ENCODE measurements at regions not wholly inside any gene's neighbourhood (a gene's known extent, or its start where the extent isn't known, plus 50 kb on each side); places are given as distances from the start of the nearest gene placed in this dataset.

DNA sequence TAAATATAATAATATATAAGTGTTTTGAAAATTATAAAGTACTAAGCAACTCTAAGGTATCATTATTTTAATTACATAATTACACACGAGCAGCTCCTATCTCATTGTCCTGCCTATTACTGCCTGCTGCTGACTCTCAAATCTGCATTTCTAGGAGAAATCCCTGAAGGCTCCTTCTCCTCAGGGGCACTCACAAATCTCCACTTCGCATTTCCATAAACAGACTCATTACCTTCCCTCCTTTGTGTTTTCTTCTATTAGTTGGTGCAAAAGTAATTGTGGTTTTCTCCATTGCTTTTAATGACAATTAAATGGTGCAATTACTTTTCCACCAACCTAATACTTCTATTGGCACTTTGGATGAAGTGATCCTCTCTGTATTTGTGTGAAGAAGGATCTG, 135.0 kb upstream of the HNMT start:
- TF ChIP-seq, protein P1, sequence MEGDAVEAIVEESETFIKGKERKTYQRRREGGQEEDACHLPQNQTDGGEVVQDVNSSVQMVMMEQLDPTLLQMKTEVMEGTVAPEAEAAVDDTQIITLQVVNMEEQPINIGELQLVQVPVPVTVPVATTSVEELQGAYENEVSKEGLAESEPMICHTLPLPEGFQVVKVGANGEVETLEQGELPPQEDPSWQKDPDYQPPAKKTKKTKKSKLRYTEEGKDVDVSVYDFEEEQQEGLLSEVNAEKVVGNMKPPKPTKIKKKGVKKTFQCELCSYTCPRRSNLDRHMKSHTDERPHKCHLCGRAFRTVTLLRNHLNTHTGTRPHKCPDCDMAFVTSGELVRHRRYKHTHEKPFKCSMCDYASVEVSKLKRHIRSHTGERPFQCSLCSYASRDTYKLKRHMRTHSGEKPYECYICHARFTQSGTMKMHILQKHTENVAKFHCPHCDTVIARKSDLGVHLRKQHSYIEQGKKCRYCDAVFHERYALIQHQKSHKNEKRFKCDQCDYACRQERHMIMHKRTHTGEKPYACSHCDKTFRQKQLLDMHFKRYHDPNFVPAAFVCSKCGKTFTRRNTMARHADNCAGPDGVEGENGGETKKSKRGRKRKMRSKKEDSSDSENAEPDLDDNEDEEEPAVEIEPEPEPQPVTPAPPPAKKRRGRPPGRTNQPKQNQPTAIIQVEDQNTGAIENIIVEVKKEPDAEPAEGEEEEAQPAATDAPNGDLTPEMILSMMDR (IDR thresholded peaks at IDR 0.05; ENCODE audit: low read depth, low read length), result no peak
- no peak for DNase-seq (ENCODE audit: low read depth in 1 of 2, low spot score in 1 of 2)
- H3K9me3 ChIP-seq (ENCODE audit: low read depth), result no peaks in the 10 kb centered on the region
- H3K4me1 ChIP-seq (ENCODE audit: low read depth), result no peaks in the 10 kb centered on the region
- no peak overlapping the region for H3K4me3 ChIP-seq
- no peak overlapping the region for H3K27ac ChIP-seq
- no peaks in the 10 kb centered on the region for H3K36me3 ChIP-seq
- no peaks in the 10 kb centered on the region for H3K27me3 ChIP-seq

- Histone ChIP-seq H3K27ac (no peak overlapping the region), H3K4me3 (no peak overlapping the region), H3K4me1 (ENCODE audit: low read depth) (no peaks in the 10 kb centered on the region), H3K9me3 (ENCODE audit: low read depth) (no peaks in the 10 kb centered on the region), H3K27me3 (no peaks in the 10 kb centered on the region), H3K36me3 (no peaks in the 10 kb centered on the region)
- TF ChIP-seq, protein P1 (IDR thresholded peaks at IDR 0.05; ENCODE audit: low read depth, low read length), result no peak
- DNase-seq (ENCODE audit: low read depth in 1 of 2, low spot score in 1 of 2), result no peak
Measured at GRCh38 chr2:137834760-137835379, 129.4 kb upstream of the HNMT start.

GRCh38 chr2:137836671-137837070, 127.6 kb upstream of the HNMT start:
- Histone ChIP-seq H3K27me3 (no peaks in the 10 kb centered on the region), H3K4me1 (ENCODE audit: low read depth) (no peaks in the 10 kb centered on the region), H3K27ac (no peak overlapping the region), H3K9me3 (ENCODE audit: low read depth) (no peaks in the 10 kb centered on the region), H3K4me3 (no peak overlapping the region), H3K36me3 (no peaks in the 10 kb centered on the region)
- TF ChIP-seq, protein P1 (IDR thresholded peaks at IDR 0.05; ENCODE audit: low read depth, low read length), result no peak
- DNase-seq (ENCODE audit: low read depth in 1 of 2, low spot score in 1 of 2), result no peak

DNA sequence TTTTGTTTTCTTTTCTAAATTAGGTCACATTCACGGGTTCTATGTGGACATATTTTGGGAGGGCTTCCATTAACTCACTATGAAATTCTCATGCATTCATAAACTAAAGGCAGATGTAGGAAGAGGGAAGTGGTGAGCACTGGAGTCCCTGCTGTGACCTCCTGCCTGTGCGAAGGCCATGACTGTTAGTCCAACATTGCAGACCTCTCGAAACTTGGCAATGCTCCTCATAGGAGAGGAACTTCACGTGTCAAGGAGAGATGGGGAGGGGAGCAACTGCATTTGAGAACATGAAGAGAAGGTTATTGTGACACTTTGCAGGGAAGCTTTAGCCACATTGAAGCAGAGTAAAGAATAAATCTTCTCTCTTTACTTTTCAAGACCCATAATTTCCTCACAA, 126.4 kb upstream of the HNMT start:
- Histone ChIP-seq H3K4me1 (ENCODE audit: low read depth) (no peaks in the 10 kb centered on the region), H3K36me3 (no peaks in the 10 kb centered on the region), H3K4me3 (no peak overlapping the region), H3K27ac (no peak overlapping the region), H3K9me3 (ENCODE audit: low read depth) (no peaks in the 10 kb centered on the region), H3K27me3 (no peaks in the 10 kb centered on the region)
- TF ChIP-seq, protein P1 (IDR thresholded peaks at IDR 0.05; ENCODE audit: low read depth, low read length), result no peak
- DNase-seq (ENCODE audit: low read depth in 1 of 2, low spot score in 1 of 2), result no peak

- H3K27ac ChIP-seq, result no peak overlapping the region
- H3K9me3 ChIP-seq (ENCODE audit: low read depth), result no peaks in the 10 kb centered on the region
- TF ChIP-seq, protein P1 (IDR thresholded peaks at IDR 0.05; ENCODE audit: low read depth, low read length), result peak; percentile 54
- peak; percentile 58 to 71 for DNase-seq (ENCODE audit: low read depth in 1 of 2, low spot score in 1 of 2)
- H3K4me1 ChIP-seq (ENCODE audit: low read depth), result no peaks in the 10 kb centered on the region
- H3K4me3 ChIP-seq, result no peak overlapping the region
- no peaks in the 10 kb centered on the region for H3K36me3 ChIP-seq
- H3K27me3 ChIP-seq, result no peaks in the 10 kb centered on the region
Measured at GRCh38 chr2:137838255-137839092, 125.8 kb upstream of the HNMT start.
